Large intestine (tissue), 3 donors: ENCODE measurements at regions not wholly inside any gene's neighbourhood (a gene's known extent, or its start where the extent isn't known, plus 50 kb on each side); places are given as distances from the start of the nearest gene placed in this dataset.

Experiments
- DNase-seq, 2 donors: peaks; one replicate each; pipeline versions ENCODE4 v3.0.0 to v3.0.0-alpha.2; 2013
- H3K27ac ChIP-seq: one replicate; pipeline ENCODE4 v1.5.1; 2013; ENCODE audit warnings: low read length
- H3K27me3 ChIP-seq: 2 replicates; pipeline ENCODE4 v1.6.1; 2013; ENCODE audit warnings: low read length; ENCODE audit not compliant: control insufficient read depth, insufficient read depth
- H3K36me3 ChIP-seq: 2 replicates; pipeline ENCODE4 v1.6.1; 2013; ENCODE audit warnings: low read length; ENCODE audit not compliant: control insufficient read depth, insufficient read depth
- H3K4me1 ChIP-seq: one replicate; pipeline ENCODE4 v1.6.1; 2013; ENCODE audit warnings: low read length; ENCODE audit not compliant: control insufficient read depth, insufficient read depth
- H3K4me3 ChIP-seq: one replicate; pipeline ENCODE4 v1.5.1; 2013; ENCODE audit warnings: low read length
- H3K9me3 ChIP-seq: one replicate; pipeline ENCODE4 v1.6.1; 2013; ENCODE audit warnings: mild to moderate bottlenecking, low read depth, low read length, moderate library complexity; ENCODE audit not compliant: control insufficient read depth
- WGBS: methylation state at CpG from one replicate; pipeline ENCODE4 v1.1.5; 2013; ENCODE audit warnings: low lambda C conversion rate; ENCODE audit not compliant: insufficient coverage; 5-methylcytosine and 5-hydroxymethylcytosine counted together

- no peak for DNase-seq
- no peaks in the 10 kb centered on the region for H3K9me3 ChIP-seq
- no peak overlapping the region for H3K4me3 ChIP-seq
- H3K27me3 ChIP-seq: no peaks in the 10 kb centered on the region
- H3K27ac ChIP-seq: no peak overlapping the region
- no peaks in the 10 kb centered on the region for H3K4me1 ChIP-seq
- no peaks in the 10 kb centered on the region for H3K36me3 ChIP-seq
- 100% methylated on average over 1 of the region's 3 CpGs for WGBS
Observed at GRCh38 chr13:104837756-104838155, 1697.7 kb downstream of the EFNB2 start.

- no peak for DNase-seq
- WGBS: 100% methylated on average over 1 of the region's 1 CpG
- Histone ChIP-seq H3K27me3 (no peaks in the 10 kb centered on the region), H3K4me1 (no peaks in the 10 kb centered on the region), H3K9me3 (no peaks in the 10 kb centered on the region), H3K4me3 (no peak overlapping the region), H3K36me3 (no peaks in the 10 kb centered on the region), H3K27ac (no peak overlapping the region)
Observed at GRCh38 chr13:104833221-104833620, 1702.2 kb downstream of the EFNB2 start.

- H3K27ac ChIP-seq: no peak overlapping the region
- 78% methylated on average over 3 of the region's 4 CpGs for WGBS
- H3K27me3 ChIP-seq: no peaks in the 10 kb centered on the region
- no peaks in the 10 kb centered on the region for H3K9me3 ChIP-seq
- no peak for DNase-seq
- H3K4me1 ChIP-seq: no peaks in the 10 kb centered on the region
- no peak overlapping the region for H3K4me3 ChIP-seq
- no peaks in the 10 kb centered on the region for H3K36me3 ChIP-seq
Observed at GRCh38 chr13:104832231-104832630, 1703.2 kb downstream of the EFNB2 start.

GRCh38 chr13:104831831-104832230 lies 1703.6 kb downstream of the EFNB2 start:
- no peaks in the 10 kb centered on the region for H3K27me3 ChIP-seq
- H3K27ac ChIP-seq: no peak overlapping the region
- H3K9me3 ChIP-seq: no peaks in the 10 kb centered on the region
- no peaks in the 10 kb centered on the region for H3K4me1 ChIP-seq
- H3K4me3 ChIP-seq: no peak overlapping the region
- WGBS: no CpG with 5 or more reads among the region's 6 CpGs
- DNase-seq: no peak
- no peaks in the 10 kb centered on the region for H3K36me3 ChIP-seq

DNA sequence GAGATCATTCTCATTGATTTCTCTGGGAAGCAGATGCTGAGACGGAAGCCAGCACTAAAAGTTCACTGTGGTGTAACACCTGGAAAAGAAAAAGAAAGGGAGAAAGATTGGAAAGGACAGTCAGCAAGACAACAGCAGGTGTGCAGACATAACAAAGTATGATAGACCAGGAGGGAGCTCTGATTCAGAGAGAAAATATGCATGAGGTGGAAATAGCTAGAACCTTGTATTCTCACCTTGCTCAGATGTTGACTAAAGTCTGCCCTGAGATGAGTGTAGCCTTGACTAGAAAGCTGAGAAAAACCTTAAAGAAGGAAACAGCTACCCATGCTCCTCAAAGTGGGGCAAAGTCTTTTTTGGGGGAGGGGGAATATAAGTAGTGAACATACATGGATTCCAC lies 1711.8 kb downstream of the EFNB2 start:
- Histone ChIP-seq H3K9me3 (no peaks in the 10 kb centered on the region), H3K27ac (no peak overlapping the region), H3K4me3 (no peak overlapping the region), H3K4me1 (no peaks in the 10 kb centered on the region), H3K36me3 (no peaks in the 10 kb centered on the region), H3K27me3 (no peaks in the 10 kb centered on the region)
- no CpG with 5 or more reads among the region's 1 CpG for WGBS
- DNase-seq: no peak

- Histone ChIP-seq H3K36me3 (no peaks in the 10 kb centered on the region), H3K4me3 (no peak overlapping the region), H3K4me1 (no peaks in the 10 kb centered on the region), H3K27ac (no peak overlapping the region), H3K27me3 (no peaks in the 10 kb centered on the region), H3K9me3 (no peaks in the 10 kb centered on the region)
- no peak for DNase-seq
- WGBS: 10% methylated on average over 2 of the region's 3 CpGs
Observed at GRCh38 chr13:104823071-104823470, 1712.4 kb downstream of the EFNB2 start.

DNA sequence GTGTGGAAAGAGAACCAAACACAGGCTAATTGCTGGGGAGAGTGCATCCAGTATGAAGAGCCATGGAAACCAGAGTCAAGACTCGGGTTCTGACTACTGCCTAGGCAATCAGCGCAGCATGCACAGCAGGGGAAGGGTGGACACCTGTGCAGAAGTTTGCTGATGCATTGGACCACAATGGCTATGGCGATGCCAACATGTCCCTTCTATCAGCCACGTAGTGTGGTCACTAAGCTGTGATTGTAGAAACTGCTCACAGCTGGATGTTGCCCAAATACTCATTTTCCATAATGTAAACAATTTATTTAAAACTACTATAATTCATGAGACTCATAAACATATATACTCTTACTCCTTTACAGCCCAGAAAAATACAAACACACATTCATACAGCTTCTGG lies 1718.2 kb downstream of the EFNB2 start:
- Histone ChIP-seq H3K4me1 (no peaks in the 10 kb centered on the region), H3K4me3 (no peak overlapping the region), H3K9me3 (no peaks in the 10 kb centered on the region), H3K36me3 (no peaks in the 10 kb centered on the region), H3K27me3 (no peaks in the 10 kb centered on the region), H3K27ac (no peak overlapping the region)
- no CpG with 5 or more reads among the region's 4 CpGs for WGBS
- no peak for DNase-seq

GRCh38 chr13:104816726-104817125 lies 1718.7 kb downstream of the EFNB2 start:
- H3K27me3 ChIP-seq: no peaks in the 10 kb centered on the region

GRCh38 chr13:104810242-104810641 lies 1725.2 kb downstream of the EFNB2 start:
- Histone ChIP-seq H3K27ac (no peak overlapping the region), H3K27me3 (no peaks in the 10 kb centered on the region), H3K4me3 (no peak overlapping the region), H3K36me3 (no peaks in the 10 kb centered on the region), H3K4me1 (no peaks in the 10 kb centered on the region), H3K9me3 (no peaks in the 10 kb centered on the region)
- no peak for DNase-seq
- WGBS: no CpG with 5 or more reads among the region's 5 CpGs

More at GRCh38 chr13:104816726-104817125, 1718.7 kb downstream of the EFNB2 start:
- H3K9me3 ChIP-seq: no peaks in the 10 kb centered on the region
- no peak overlapping the region for H3K27ac ChIP-seq
- H3K4me3 ChIP-seq: no peak overlapping the region
- H3K4me1 ChIP-seq: no peaks in the 10 kb centered on the region
- DNase-seq: no peak
- H3K36me3 ChIP-seq: no peaks in the 10 kb centered on the region
- 80% methylated on average over 2 of the region's 4 CpGs for WGBS

- H3K27me3 ChIP-seq: no peaks in the 10 kb centered on the region
- no peaks in the 10 kb centered on the region for H3K36me3 ChIP-seq
- no CpG with 5 or more reads among the region's 4 CpGs for WGBS
- no peaks in the 10 kb centered on the region for H3K4me1 ChIP-seq
- H3K4me3 ChIP-seq: no peak overlapping the region
- H3K27ac ChIP-seq: no peak overlapping the region
- H3K9me3 ChIP-seq: no peaks in the 10 kb centered on the region
- DNase-seq: no peak
Observed at GRCh38 chr13:104809483-104809882, 1726.0 kb downstream of the EFNB2 start.

- H3K36me3 ChIP-seq: no peaks in the 10 kb centered on the region
- H3K27ac ChIP-seq: no peak overlapping the region
- no peak for DNase-seq
- H3K9me3 ChIP-seq: no peaks in the 10 kb centered on the region
- no CpG with 5 or more reads among the region's 2 CpGs for WGBS
- no peaks in the 10 kb centered on the region for H3K27me3 ChIP-seq
- H3K4me1 ChIP-seq: no peaks in the 10 kb centered on the region
- H3K4me3 ChIP-seq: no peak overlapping the region
Observed at GRCh38 chr13:104805346-104805745, 1730.1 kb downstream of the EFNB2 start.
